ENCODE measurements at regions not wholly inside any gene's neighbourhood (a gene's known extent, or its start where the extent isn't known, plus 50 kb on each side); places are given as distances from the start of the nearest gene placed in this dataset.

DNA sequence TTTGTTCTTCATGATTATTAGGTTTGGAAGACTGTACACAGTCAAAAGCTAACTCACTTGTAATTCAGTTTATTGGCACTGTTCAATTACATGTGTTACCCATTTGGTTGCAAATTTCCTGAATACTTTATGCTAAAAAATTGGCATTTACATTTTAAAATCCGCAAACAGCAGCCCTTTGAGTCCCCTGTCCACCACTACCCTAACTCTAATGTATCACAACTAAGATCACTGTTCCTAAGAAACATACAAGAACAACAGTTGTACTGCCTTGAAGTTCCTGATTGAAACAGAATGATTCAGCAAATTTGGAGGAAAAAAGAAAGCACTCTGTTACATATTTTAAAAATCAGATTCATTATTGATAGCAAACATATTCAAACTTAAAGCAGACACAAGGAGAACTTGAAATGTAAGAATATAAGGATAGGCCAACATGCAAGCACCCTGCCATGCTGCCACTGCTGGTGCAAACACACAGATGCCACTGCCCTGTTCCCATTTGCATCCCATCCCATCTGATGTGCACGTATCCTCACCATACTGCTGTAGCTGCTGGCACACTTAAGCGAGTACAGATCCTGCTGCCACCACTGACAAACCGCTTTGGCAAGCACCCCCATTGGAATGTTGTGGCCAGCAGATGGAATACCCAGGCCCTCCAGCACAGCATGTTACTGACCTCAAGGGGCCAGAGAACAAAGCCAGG lies 343.4 kb downstream of the PPP1R2C start:
- DNase-seq (no peak), ATAC-seq (ENCODE audit: insufficient read depth, low read depth) (no peak)
- H3K4me2 ChIP-seq (ENCODE audit: insufficient read depth, low read length): no peak overlapping the region
- no peak overlapping the region for H2AFZ ChIP-seq (ENCODE audit: low read depth, low read length)
- no peak overlapping the region for H3K4me3 ChIP-seq (ENCODE audit: low read depth in 1 of 2, low read length in 2 of 2)
- no peaks in the 10 kb centered on the region for H3K9me3 ChIP-seq (ENCODE audit: insufficient read depth, low read length, severe bottlenecking)
- no peak overlapping the region for H3K9ac ChIP-seq (ENCODE audit: low read depth, low read length)
- H4K20me1 ChIP-seq (ENCODE audit: insufficient read depth, low read length): no peaks in the 10 kb centered on the region
- H3K36me3 ChIP-seq (ENCODE audit: insufficient read depth, low read length): no peaks in the 10 kb centered on the region
- H3K4me1 ChIP-seq (ENCODE audit: insufficient read depth, low read length): no peaks in the 10 kb centered on the region
- no peaks in the 10 kb centered on the region for H3K27me3 ChIP-seq (ENCODE audit: insufficient read depth, low read length, poor library complexity)
- H3K27ac ChIP-seq (ENCODE audit: low read length): no peak overlapping the region
- no peaks in the 10 kb centered on the region for H3K79me2 ChIP-seq (ENCODE audit: insufficient read depth, low read length)
- TF ChIP-seq EZH2 (IDR thresholded peaks at IDR 0.05; ENCODE audit: borderline replicate concordance, low read depth, low read length, severe bottlenecking): no peak
- no peak for TF ChIP-seq CTCF (IDR thresholded peaks at IDR 0.05; ENCODE audit: borderline replicate concordance, extremely low read depth, low read length, poor library complexity, severe bottlenecking)

DNA sequence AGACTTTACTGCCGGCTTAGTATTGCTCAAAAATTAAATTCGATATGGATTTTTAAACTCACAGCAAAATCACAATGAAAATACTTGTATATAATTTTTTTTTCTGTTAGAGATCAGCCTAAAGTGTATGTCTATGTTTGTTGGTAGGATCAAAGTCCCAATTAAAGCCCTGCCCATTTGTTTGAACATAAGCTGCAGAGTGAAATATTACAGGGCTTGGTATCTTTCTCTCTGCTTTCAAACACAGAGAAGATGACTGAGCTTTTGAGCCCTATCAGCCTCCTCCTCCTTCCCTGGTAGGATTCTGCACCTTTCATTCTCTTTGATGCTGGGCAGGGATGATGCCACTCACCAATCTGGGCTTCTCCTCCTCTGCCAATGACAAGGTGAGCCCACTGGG lies 345.4 kb downstream of the PPP1R2C start:
- Histone ChIP-seq H3K4me1 (ENCODE audit: insufficient read depth, low read length) (no peaks in the 10 kb centered on the region), H3K27ac (ENCODE audit: low read length) (no peak overlapping the region), H3K79me2 (ENCODE audit: insufficient read depth, low read length) (no peaks in the 10 kb centered on the region), H3K36me3 (ENCODE audit: insufficient read depth, low read length) (no peaks in the 10 kb centered on the region), H3K9ac (ENCODE audit: low read depth, low read length) (no peak overlapping the region), H3K27me3 (ENCODE audit: insufficient read depth, low read length, poor library complexity) (no peaks in the 10 kb centered on the region), H3K4me3 (ENCODE audit: low read depth in 1 of 2, low read length in 2 of 2) (no peak overlapping the region), H4K20me1 (ENCODE audit: insufficient read depth, low read length) (no peaks in the 10 kb centered on the region), H3K9me3 (ENCODE audit: insufficient read depth, low read length, severe bottlenecking) (no peaks in the 10 kb centered on the region), H2AFZ (ENCODE audit: low read depth, low read length) (no peak overlapping the region), H3K4me2 (ENCODE audit: insufficient read depth, low read length) (no peak overlapping the region)
- no peak for ATAC-seq (ENCODE audit: insufficient read depth, low read depth)
- DNase-seq: no peak
- TF ChIP-seq EZH2 (IDR thresholded peaks at IDR 0.05; ENCODE audit: borderline replicate concordance, low read depth, low read length, severe bottlenecking) (no peak), CTCF (IDR thresholded peaks at IDR 0.05; ENCODE audit: borderline replicate concordance, extremely low read depth, low read length, poor library complexity, severe bottlenecking) (no peak)

DNA sequence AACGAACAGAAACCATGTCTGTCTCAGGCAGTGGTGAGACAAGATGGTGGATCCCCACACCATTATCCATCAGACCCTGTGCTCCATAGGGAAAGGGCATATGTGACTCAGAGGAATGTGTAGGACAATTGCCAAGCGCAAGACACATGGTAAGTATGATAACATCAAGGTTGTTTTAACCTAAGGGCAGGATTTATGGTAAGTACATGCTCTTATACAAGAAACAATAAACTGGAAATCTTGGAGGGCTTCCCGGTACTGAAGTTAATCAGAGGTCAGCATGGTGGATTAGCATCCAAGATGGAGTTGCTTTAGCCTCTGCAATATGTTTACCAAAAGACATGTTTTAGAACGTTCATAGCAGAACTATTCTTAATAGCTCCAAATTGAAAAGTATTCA lies 355.0 kb downstream of the PPP1R2C start:
- H3K9ac ChIP-seq (ENCODE audit: low read depth, low read length): no peak overlapping the region
- no peak overlapping the region for H3K4me3 ChIP-seq (ENCODE audit: low read depth in 1 of 2, low read length in 2 of 2)
- no peaks in the 10 kb centered on the region for H3K36me3 ChIP-seq (ENCODE audit: insufficient read depth, low read length)
- H2AFZ ChIP-seq (ENCODE audit: low read depth, low read length): no peak overlapping the region
- no peaks in the 10 kb centered on the region for H3K79me2 ChIP-seq (ENCODE audit: insufficient read depth, low read length)
- DNase-seq: no peak
- no peaks in the 10 kb centered on the region for H4K20me1 ChIP-seq (ENCODE audit: insufficient read depth, low read length)
- no peak overlapping the region for H3K27ac ChIP-seq (ENCODE audit: low read length)
- no peaks in the 10 kb centered on the region for H3K9me3 ChIP-seq (ENCODE audit: insufficient read depth, low read length, severe bottlenecking)
- no peak for ATAC-seq (ENCODE audit: insufficient read depth, low read depth)
- H3K4me2 ChIP-seq (ENCODE audit: insufficient read depth, low read length): no peak overlapping the region
- no peaks in the 10 kb centered on the region for H3K4me1 ChIP-seq (ENCODE audit: insufficient read depth, low read length)
- H3K27me3 ChIP-seq (ENCODE audit: insufficient read depth, low read length, poor library complexity): no peaks in the 10 kb centered on the region
- TF ChIP-seq EZH2 (IDR thresholded peaks at IDR 0.05; ENCODE audit: borderline replicate concordance, low read depth, low read length, severe bottlenecking) (no peak), CTCF (IDR thresholded peaks at IDR 0.05; ENCODE audit: borderline replicate concordance, extremely low read depth, low read length, poor library complexity, severe bottlenecking) (no peak)
